SK-N-MC (cell line): ENCODE measurements at regions not wholly inside any gene's neighbourhood (a gene's known extent, or its start where the extent isn't known, plus 50 kb on each side); places are given as distances from the start of the nearest gene placed in this dataset.

Experiments used
- EZH2 ChIP-seq: fragments of 200-600 bp; sonication (generic); IDR thresholded peaks from one replicate; pipeline ENCODE4 v1.6.1; 2017; ENCODE audit warnings: antibody characterized with exemption
- POLR2AphosphoS5 ChIP-seq: IDR thresholded peaks from 2 replicates; pipeline ENCODE4 v1.6.1; 2012; ENCODE audit warnings: mild to moderate bottlenecking, low read depth, low read length, borderline replicate concordance

DNA sequence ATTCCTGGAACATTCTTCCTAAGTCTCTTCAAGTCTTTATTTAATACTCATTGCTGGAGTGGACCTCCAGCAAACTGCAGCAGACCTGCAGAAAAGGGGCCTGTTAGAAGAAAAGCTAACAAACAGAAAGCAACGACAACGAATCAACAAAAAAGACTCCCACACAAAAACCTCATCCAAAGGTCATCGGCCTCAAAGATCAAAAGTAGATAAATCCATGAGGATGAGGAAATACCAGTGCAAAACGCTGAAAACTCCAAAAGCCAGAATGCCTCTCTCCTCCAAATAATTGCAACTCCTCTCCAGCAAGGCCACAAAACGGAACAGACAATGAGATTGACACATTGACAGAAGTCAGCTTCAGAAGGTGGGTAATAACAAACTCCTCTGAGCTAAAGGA, 472.2 kb downstream of the C12orf50 start:
- TF ChIP-seq EZH2 (no peak), POLR2AphosphoS5 (no peak)
